HEK293 (cell line): ENCODE measurements at regions not wholly inside any gene's neighbourhood (a gene's known extent, or its start where the extent isn't known, plus 50 kb on each side); places are given as distances from the start of the nearest gene placed in this dataset.

Source experiments
- CTCF ChIA-PET: fragments of 350-600 bp; formaldehyde crosslinking; extraction: SDS; loops from one replicate; lab custom pipeline; 2021; ENCODE audit warnings: antibody characterized with exemption; lab: Yijun Ruan, JAX
- POLR2A ChIA-PET: fragments of 300-600 bp; formaldehyde crosslinking; extraction: SDS; loops from one replicate; lab custom pipeline; 2020; ENCODE audit warnings: antibody characterized with exemption, inconsistent platforms; lab: Yijun Ruan, JAX
- H3K27ac ChIP-seq: fragments of 200-500 bp; sonication (Bioruptor generic); 2 replicates; pipeline ENCODE4 v1.5.1; 2014; ENCODE audit warnings: low read depth, low read length, control low read depth, inconsistent platforms; ENCODE audit errors: extremely low read depth
- H3K36me3 ChIP-seq, 2 experiments: fragments of 200-500 bp in 1 of 2; sonication (Bioruptor generic) in 1 of 2; 1 replicate in 1 of 2; 2 replicates in 1 of 2; pipeline ENCODE4 v1.5.1; 2014 to 2017; ENCODE audit warnings: inconsistent platforms in 2 of 2, low read length in 2 of 2; ENCODE audit not compliant: control insufficient read depth in 2 of 2, insufficient read depth in 1 of 2
- H3K4me1 ChIP-seq: fragments of 200-500 bp; sonication (Bioruptor generic); 2 replicates; pipeline ENCODE4 v1.5.1; 2014; ENCODE audit warnings: mild to moderate bottlenecking, low read length, inconsistent platforms; ENCODE audit not compliant: control insufficient read depth, insufficient read depth
- H3K4me3 ChIP-seq: 2 replicates; pipeline ENCODE4 v1.5.1; 2011; ENCODE audit warnings: low read depth, mild to moderate bottlenecking, control low read depth, low read length, moderate library complexity
- H3K9me3 ChIP-seq: fragments of 200-500 bp; sonication (Bioruptor generic); 2 replicates; pipeline ENCODE4 v1.5.1; 2014; ENCODE audit warnings: low read depth, low read length, inconsistent platforms; ENCODE audit not compliant: control insufficient read depth, insufficient read depth
- BCL6B ChIP-seq: fragments of 450-650 bp; formaldehyde crosslinking; IDR thresholded peaks from 2 replicates; pipeline ENCODE4 v1.5.1; 2017; ENCODE audit warnings: missing biosample characterization, missing genetic modification characterization
- GLIS1 ChIP-seq: fragments of 450-650 bp; formaldehyde crosslinking; IDR thresholded peaks from 2 replicates; pipeline ENCODE4 v1.5.1; 2016; ENCODE audit warnings: missing biosample characterization, missing genetic modification characterization
- IKZF3 ChIP-seq: fragments of 450-650 bp; IDR thresholded peaks from 2 replicates; pipeline ENCODE4 v1.5.0; 2018; ENCODE audit warnings: missing biosample characterization, mild to moderate bottlenecking, missing genetic modification characterization, moderate library complexity
- OSR2 ChIP-seq: fragments of 450-650 bp; formaldehyde crosslinking; IDR thresholded peaks from 2 replicates; pipeline ENCODE4 v1.5.1; 2016; ENCODE audit warnings: missing biosample characterization, missing genetic modification characterization
- OVOL3 ChIP-seq: fragments of 450-650 bp; formaldehyde crosslinking; IDR thresholded peaks from 2 replicates; pipeline ENCODE4 v1.5.1; 2016; ENCODE audit warnings: missing biosample characterization, missing genetic modification characterization
- PATZ1 ChIP-seq: fragments of 450-650 bp; formaldehyde crosslinking; IDR thresholded peaks from 2 replicates; pipeline ENCODE4 v1.5.1; 2016; ENCODE audit warnings: missing biosample characterization, missing genetic modification characterization
- SP7 ChIP-seq: fragments of 450-650 bp; formaldehyde crosslinking; IDR thresholded peaks from 2 replicates; pipeline ENCODE4 v1.5.1; 2016; ENCODE audit warnings: missing biosample characterization, missing genetic modification characterization
- TCF7L2 ChIP-seq: IDR thresholded peaks from 2 replicates; pipeline ENCODE4 v1.6.1; 2011; ENCODE audit warnings: low read depth, mild to moderate bottlenecking, inconsistent platforms, low read length, moderate library complexity, borderline replicate concordance
- ZFP69B ChIP-seq: fragments of 450-650 bp; formaldehyde crosslinking; IDR thresholded peaks from 2 replicates; pipeline ENCODE4 v1.5.1; 2016; ENCODE audit warnings: missing biosample characterization, missing genetic modification characterization
- ZNF10 ChIP-seq: fragments of 450-650 bp; formaldehyde crosslinking; IDR thresholded peaks from 2 replicates; pipeline ENCODE4 v1.5.1; 2017; ENCODE audit warnings: missing biosample characterization, missing genetic modification characterization
- ZNF302 ChIP-seq: fragments of 450-650 bp; formaldehyde crosslinking; IDR thresholded peaks from 2 replicates; pipeline ENCODE4 v1.5.1; 2016; ENCODE audit warnings: missing biosample characterization, missing genetic modification characterization, low read depth
- ZNF311 ChIP-seq: fragments of 450-650 bp; formaldehyde crosslinking; IDR thresholded peaks from 2 replicates; pipeline ENCODE4 v1.5.1; 2017; ENCODE audit warnings: missing biosample characterization, missing genetic modification characterization, borderline replicate concordance
- ZNF335 ChIP-seq: fragments of 450-650 bp; formaldehyde crosslinking; conservative IDR thresholded peaks from 2 replicates; pipeline ENCODE4 v1.5.1; 2016; ENCODE audit warnings: missing biosample characterization, missing genetic modification characterization
- ZNF341 ChIP-seq: fragments of 450-650 bp; formaldehyde crosslinking; IDR thresholded peaks from 2 replicates; pipeline ENCODE4; 2016; ENCODE audit warnings: low read depth, missing biosample characterization, missing genetic modification characterization
- ZNF473 ChIP-seq: fragments of 450-650 bp; formaldehyde crosslinking; IDR thresholded peaks from 2 replicates; pipeline ENCODE4 v1.5.1; 2017; ENCODE audit warnings: missing biosample characterization, missing genetic modification characterization
- ZNF501 ChIP-seq: fragments of 450-650 bp; formaldehyde crosslinking; IDR thresholded peaks from 2 replicates; pipeline ENCODE4 v1.5.1; 2016; ENCODE audit warnings: missing biosample characterization, missing genetic modification characterization
- ZNF530 ChIP-seq: fragments of 450-650 bp; formaldehyde crosslinking; IDR thresholded peaks from 2 replicates; pipeline ENCODE4 v1.5.1; 2016; ENCODE audit warnings: low read depth, missing biosample characterization, missing genetic modification characterization
- ZNF558 ChIP-seq: fragments of 450-650 bp; formaldehyde crosslinking; IDR thresholded peaks from 2 replicates; pipeline ENCODE4 v1.5.1; 2016; ENCODE audit warnings: missing biosample characterization, missing genetic modification characterization
- ZNF623 ChIP-seq: fragments of 450-650 bp; formaldehyde crosslinking; IDR thresholded peaks from 2 replicates; pipeline ENCODE4 v1.5.1; 2016; ENCODE audit warnings: missing biosample characterization, missing genetic modification characterization
- ZNF629 ChIP-seq: fragments of 450-650 bp; formaldehyde crosslinking; IDR thresholded peaks from 2 replicates; pipeline ENCODE4 v1.5.1; 2017; ENCODE audit warnings: missing biosample characterization, missing genetic modification characterization
- ZNF658 ChIP-seq: fragments of 450-650 bp; formaldehyde crosslinking; IDR thresholded peaks from 2 replicates; pipeline ENCODE4; 2016; ENCODE audit warnings: missing biosample characterization, missing genetic modification characterization
- ZNF707 ChIP-seq: fragments of 450-650 bp; formaldehyde crosslinking; IDR thresholded peaks from 2 replicates; pipeline ENCODE4 v1.5.1; 2016; ENCODE audit warnings: missing biosample characterization, missing genetic modification characterization
- ZNF768 ChIP-seq: fragments of 450-650 bp; formaldehyde crosslinking; IDR thresholded peaks from 2 replicates; pipeline ENCODE4 v1.5.1; 2018; ENCODE audit warnings: missing biosample characterization, mild to moderate bottlenecking, missing genetic modification characterization
- ZSCAN30 ChIP-seq: fragments of 450-650 bp; IDR thresholded peaks from 2 replicates; pipeline ENCODE4 v1.5.1; 2018; ENCODE audit warnings: missing biosample characterization, mild to moderate bottlenecking, missing genetic modification characterization, moderate library complexity

- TF ChIP-seq ZNF629 (tag by site-specific recombination) (0 out of 2 replicates have a peak, but pooled peaks have one; percentile 18), ZNF707 (no peak)
Measured at GRCh38 chr7:17405786-17406185, 107.3 kb downstream of the AHR start (continued).

DNA sequence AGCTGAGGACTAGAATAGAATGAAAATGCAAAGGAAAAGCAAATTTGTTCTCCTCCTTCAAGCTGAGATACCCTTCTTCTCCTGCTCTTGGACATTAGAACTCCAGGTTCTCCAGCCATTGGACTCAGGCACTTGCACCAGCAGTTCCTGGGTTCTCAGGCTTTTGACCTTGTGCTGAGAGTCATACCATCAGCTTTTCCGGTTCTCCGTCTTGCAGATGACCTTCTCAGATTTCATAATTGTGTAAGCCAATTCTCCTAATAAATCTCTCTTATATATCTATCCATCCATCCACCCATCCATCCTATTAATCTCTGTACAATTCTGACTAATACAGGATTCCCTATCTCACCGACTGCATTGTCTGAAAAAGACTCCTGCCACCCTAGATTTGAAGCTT, 108.3 kb downstream of the AHR start:
- Histone ChIP-seq H3K27ac (no peak overlapping the region), H3K9me3 (no peaks in the 10 kb centered on the region), H3K36me3 (no peaks in the 10 kb centered on the region), H3K4me3 (no peak overlapping the region)
- CTCF ChIA-PET = no interaction called here
- POLR2A ChIA-PET = no interaction called here
- TF ChIP-seq ZNF311 (tag by site-specific recombination) (no peak), ZSCAN30 (no peak), ZNF501 (tag by site-specific recombination) (no peak), ZNF768 (tag by site-specific recombination) (no peak), ZNF302 (tag by site-specific recombination) (no peak), TCF7L2 (no peak), ZNF10 (tag by site-specific recombination) (no peak), IKZF3 (tag by site-specific recombination) (no peak), OVOL3 (tag by site-specific recombination) (no peak), ZNF530 (no peak), BCL6B (no peak), ZNF623 (no peak), ZNF658 (tag by site-specific recombination) (no peak), ZNF341 (tag by site-specific recombination) (no peak), PATZ1 (tag by site-specific recombination) (no peak), OSR2 (tag by site-specific recombination) (no peak), GLIS1 (tag by site-specific recombination) (no peak), ZFP69B (tag by site-specific recombination) (no peak), SP7 (tag by site-specific recombination) (no peak)
- TF ChIP-seq, all 188 proteins: peak for 0
- H3K4me1 ChIP-seq = peaks cover 8% of the 10 kb centered on the region

- no peaks in the 10 kb centered on the region for H3K36me3 ChIP-seq
- ChIA-PET POLR2A (no interaction called here), CTCF (interaction anchor here (1.0 kb wide), 1 partner anchor 240 kb away, joined by 3 read pairs; no protein-coding TSS in a partner anchor)
- H3K4me3 ChIP-seq = no peak overlapping the region
- no peak overlapping the region for H3K27ac ChIP-seq
- peaks cover 8% of the 10 kb centered on the region for H3K4me1 ChIP-seq
- TF ChIP-seq ZNF473 (no peak), ZNF335 (tag by site-specific recombination) (0 out of 2 replicates have a peak, but pooled peaks have one; percentile 23), ZNF558 (no peak)
- no peaks in the 10 kb centered on the region for H3K9me3 ChIP-seq
Measured at GRCh38 chr7:17407229-17407628, 108.8 kb downstream of the AHR start.
